PC-3 (cell line): ENCODE measurements at regions not wholly inside any gene's neighbourhood (a gene's known extent, or its start where the extent isn't known, plus 50 kb on each side); places are given as distances from the start of the nearest gene placed in this dataset.

Experiments used
- CTCF ChIP-seq: fragments of 300-600 bp; sonication (generic); conservative IDR thresholded peaks from 2 replicates; pipeline ENCODE4 v1.5.1; 2017; ENCODE audit warnings: antibody characterized with exemption, low read depth, mild to moderate bottlenecking, low read length
- EZH2 ChIP-seq: fragments of 300-600 bp; sonication (generic); IDR thresholded peaks from one replicate; pipeline ENCODE4 v1.6.1; 2017; ENCODE audit warnings: antibody characterized with exemption, mild to moderate bottlenecking, low read length; ENCODE audit not compliant: unreplicated experiment
- EZH2phosphoT487 ChIP-seq: fragments of 300-600 bp; sonication (generic); IDR thresholded peaks from 2 replicates; pipeline ENCODE4 v1.6.1; 2018; ENCODE audit warnings: mild to moderate bottlenecking, antibody characterized with exemption, low read length, borderline replicate concordance

- no peak for TF ChIP-seq CTCF
- no peak for TF ChIP-seq EZH2
- TF ChIP-seq EZH2phosphoT487: no peak
Observed at GRCh38 chr6:26220145-26220970, 133.1 kb downstream of the HFE start.
